ENCODE measurements at regions not wholly inside any gene's neighbourhood (a gene's known extent, or its start where the extent isn't known, plus 50 kb on each side); places are given as distances from the start of the nearest gene placed in this dataset.
"Not testable (repeated sequence)": the region's sequence is repeated elsewhere in the genome, so short reads cannot be mapped to it uniquely, and the experiment has no call there.

- DNase-seq (ENCODE audit: low spot score) = peak; percentile 31
Measured at GRCh38 chr2:154556146-154556545, 142.3 kb upstream of the KCNJ3 start.

GRCh38 chr2:154556607-154557006, 141.9 kb upstream of the KCNJ3 start:
- TF ChIP-seq CTCF (IDR thresholded peaks at IDR 0.05; ENCODE audit: extremely low read depth, missing control alignments) = no peak
- no peak for DNase-seq (ENCODE audit: low spot score)

More at GRCh38 chr2:154556146-154556545, 142.3 kb upstream of the KCNJ3 start:
- no peak for TF ChIP-seq CTCF (IDR thresholded peaks at IDR 0.05; ENCODE audit: extremely low read depth, missing control alignments)

- no peak for DNase-seq (ENCODE audit: low spot score)
- no peak for TF ChIP-seq CTCF (IDR thresholded peaks at IDR 0.05; ENCODE audit: extremely low read depth, missing control alignments)
Measured at GRCh38 chr2:154557906-154558305, 140.6 kb upstream of the KCNJ3 start.

GRCh38 chr2:154565433-154565832, 133.1 kb upstream of the KCNJ3 start:
- DNase-seq (ENCODE audit: low spot score) = no peak
- no peak for TF ChIP-seq CTCF (IDR thresholded peaks at IDR 0.05; ENCODE audit: extremely low read depth, missing control alignments)

GRCh38 chr2:154568413-154568812, 130.1 kb upstream of the KCNJ3 start:
- TF ChIP-seq CTCF (IDR thresholded peaks at IDR 0.05; ENCODE audit: extremely low read depth, missing control alignments) = no peak
- DNase-seq (ENCODE audit: low spot score) = no peak

- no peak for DNase-seq (ENCODE audit: low spot score)
- TF ChIP-seq CTCF (IDR thresholded peaks at IDR 0.05; ENCODE audit: extremely low read depth, missing control alignments) = no peak
Measured at GRCh38 chr2:154570501-154570900, 128.0 kb upstream of the KCNJ3 start.

GRCh38 chr2:154576699-154577098, 121.8 kb upstream of the KCNJ3 start:
- not testable (repeated sequence) for DNase-seq (ENCODE audit: low spot score)

GRCh38 chr2:154577390-154577789, 121.1 kb upstream of the KCNJ3 start:
- no peak for TF ChIP-seq CTCF (IDR thresholded peaks at IDR 0.05; ENCODE audit: extremely low read depth, missing control alignments)
- DNase-seq (ENCODE audit: low spot score) = no peak

Measured in GM20000 (cell line).